Endothelial cell of umbilical vein (primary cell): ENCODE measurements at regions not wholly inside any gene's neighbourhood (a gene's known extent, or its start where the extent isn't known, plus 50 kb on each side); places are given as distances from the start of the nearest gene placed in this dataset.

Source experiments
- BruUV-seq: library from RNA; stranded (reverse); fragments of 400-500 nt; replicated peaks from 2 replicates; lab custom pipeline; 2021; lab: Mats Ljungman, UMichigan
- CTCF ChIA-PET: fragments of 300-600, 350-600 bp; sonication (Branson Sonifier 250); formaldehyde crosslinking; loops from one replicate; lab custom pipeline; 2021; ENCODE audit warnings: antibody characterized with exemption, inconsistent platforms; lab: Charles Lee
- POLR2A ChIA-PET: fragments of 300-600, 350-600 bp; sonication (Branson Sonifier 250); formaldehyde crosslinking; loops from one replicate; lab custom pipeline; 2021; ENCODE audit warnings: antibody characterized with exemption, inconsistent platforms; lab: Charles Lee
- DNase-seq: peaks from one replicate; pipeline ENCODE4 v3.0.0-alpha.2; 2011; ENCODE audit warnings: low read depth, low spot score
- FAIRE-seq: peaks from 2 replicates; lab custom pipeline; 2011; peaks lifted over from hg19 to GRCh38; lab: Jason Lieb, UNC
- H2AFZ ChIP-seq: 2 replicates; pipeline ENCODE4 v1.6.0; 2012; ENCODE audit warnings: low read depth, low read length, control low read depth, inconsistent platforms
- H3K27ac ChIP-seq: 2 replicates; pipeline ENCODE4 v1.5.1; 2011; ENCODE audit warnings: low read depth, mild to moderate bottlenecking, control low read depth, low read length, moderate library complexity; ENCODE audit not compliant: insufficient read depth
- H3K27me3 ChIP-seq, 2 experiments: 2 replicates each; pipeline versions ENCODE4 v1.6.0 to v1.6.1; 2011; ENCODE audit warnings: low read length in 2 of 2, mixed read lengths in 1 of 2; ENCODE audit not compliant: control insufficient read depth in 2 of 2, insufficient read depth in 2 of 2
- H3K36me3 ChIP-seq, 2 experiments: 2 replicates in 1 of 2; 3 replicates in 1 of 2; pipeline ENCODE4 v1.5.1; 2011; ENCODE audit warnings: low read length in 2 of 2, mild to moderate bottlenecking in 1 of 2, moderate library complexity in 1 of 2; ENCODE audit not compliant: control insufficient read depth in 2 of 2, insufficient read depth in 2 of 2; ENCODE audit errors: extremely low read depth in 1 of 2
- H3K4me1 ChIP-seq: 3 replicates; pipeline ENCODE4 v1.5.1; 2011; ENCODE audit warnings: mild to moderate bottlenecking, low read length; ENCODE audit not compliant: control insufficient read depth, insufficient read depth; ENCODE audit errors: extremely low read depth
- H3K4me2 ChIP-seq: 2 replicates; pipeline ENCODE4 v1.6.1; 2011; ENCODE audit warnings: low read length, control low read depth, mixed read lengths; ENCODE audit not compliant: insufficient read depth
- H3K4me3 ChIP-seq, 3 experiments: fragments of 200-600 bp in 1 of 3; sonication (generic), shearing (Covaris generic) in 1 of 3; replicated peaks in 1 of 3; 2 replicates each; pipeline ENCODE4 v1.5.1; 2011 to 2016; ENCODE audit warnings: control low read depth in 3 of 3, low read length in 3 of 3, mild to moderate bottlenecking in 2 of 3, inconsistent platforms in 1 of 3, low read depth in 1 of 3, moderate library complexity in 1 of 3; ENCODE audit not compliant: insufficient read depth in 1 of 3
- H3K79me2 ChIP-seq: 2 replicates; pipeline ENCODE4 v1.6.0; 2012; ENCODE audit warnings: low read length, inconsistent platforms; ENCODE audit not compliant: control insufficient read depth, insufficient read depth
- H3K9ac ChIP-seq: replicated peaks from 2 replicates; pipeline ENCODE3; 2011; ENCODE audit warnings: low read length, control low read depth; ENCODE audit not compliant: insufficient read depth; ENCODE audit errors: extremely low read depth
- H3K9me1 ChIP-seq: replicated peaks from 3 replicates; pipeline ENCODE4 v1.6.0; 2011; ENCODE audit warnings: mild to moderate bottlenecking, low read length; ENCODE audit not compliant: control insufficient read depth, insufficient read depth; ENCODE audit errors: extremely low read depth
- H3K9me3 ChIP-seq: replicated peaks from 2 replicates; pipeline ENCODE4 v1.5.1; 2012; ENCODE audit warnings: low read length, inconsistent platforms; ENCODE audit not compliant: control insufficient read depth, insufficient read depth
- H4K20me1 ChIP-seq: replicated peaks from 2 replicates; pipeline ENCODE3; 2011; ENCODE audit warnings: mild to moderate bottlenecking, low read length; ENCODE audit not compliant: control insufficient read depth, insufficient read depth; ENCODE audit errors: extremely low read depth
- CTCF ChIP-seq, 2 donors: IDR thresholded peaks; 1 replicate in 1 of 2; 2 replicates in 1 of 2; pipeline ENCODE4 v1.5.1; 2011; ENCODE audit warnings: low read length in 2 of 2, mild to moderate bottlenecking in 2 of 2, moderate library complexity in 2 of 2, control low read depth in 1 of 2, inconsistent platforms in 1 of 2, low read depth in 1 of 2; ENCODE audit not compliant: insufficient read depth in 1 of 2; ENCODE audit errors: extremely low read depth in 1 of 2
- EZH2 ChIP-seq: IDR thresholded peaks from 2 replicates; pipeline ENCODE4 v1.6.1; 2012; ENCODE audit warnings: borderline replicate concordance, low read depth, mild to moderate bottlenecking, moderate library complexity, low read length, inconsistent platforms; ENCODE audit not compliant: severe bottlenecking
- FOS ChIP-seq: IDR thresholded peaks from 2 replicates; pipeline ENCODE4 v1.6.1; 2011; ENCODE audit warnings: mild to moderate bottlenecking, low read length, moderate library complexity, borderline replicate concordance; ENCODE audit not compliant: insufficient read depth
- GATA2 ChIP-seq: IDR thresholded peaks from 2 replicates; pipeline ENCODE4 v1.7.0; 2011; ENCODE audit warnings: low read depth, mild to moderate bottlenecking, moderate library complexity, mixed read lengths, low read length; ENCODE audit not compliant: insufficient read length, insufficient read depth
- JUN ChIP-seq: IDR thresholded peaks from 2 replicates; pipeline ENCODE4 v1.6.1; 2011; ENCODE audit warnings: borderline replicate concordance, low read depth; ENCODE audit not compliant: insufficient read length, insufficient read depth
- MAX ChIP-seq: IDR thresholded peaks from 2 replicates; pipeline ENCODE4 v1.6.1; 2011; ENCODE audit not compliant: insufficient read depth, insufficient read length
- MYC ChIP-seq: IDR thresholded peaks from one replicate; pipeline ENCODE4 v1.6.1; 2011; ENCODE audit warnings: mild to moderate bottlenecking, low read depth, low read length
- POLR2A ChIP-seq: IDR thresholded peaks from 2 replicates; pipeline ENCODE4 v1.6.1; 2012; ENCODE audit warnings: low read depth, mild to moderate bottlenecking, control low read depth, low read length
- POLR2AphosphoS5 ChIP-seq: IDR thresholded peaks from 2 replicates; pipeline ENCODE4 v1.6.1; 2012; ENCODE audit warnings: low read depth, mild to moderate bottlenecking, control low read depth, low read length, moderate library complexity; ENCODE audit not compliant: insufficient read depth
- dilution Hi-C: fragments of 300-500 bp; cut with MboI; formaldehyde crosslinking; loops from one replicate; pipeline ENCODE4 v1.15.0; 2019; ENCODE audit warnings: low sequenced_read_pairs; ENCODE audit not compliant: extremely low pct_ligation_motif_present
- intact Hi-C: fragments of 100-400 bp; cut with micrococcal nuclease; formaldehyde crosslinking; loops from one replicate; pipeline ENCODE4 v1.10.0; 2022

GRCh38 chr2:7262727-7263126 lies 345.5 kb downstream of the RNF144A start:
- Histone ChIP-seq H3K27me3 (no peaks in the 10 kb centered on the region), H3K79me2 (no peaks in the 10 kb centered on the region), H2AFZ (no peak overlapping the region), H3K9me3 (peaks cover 8% of the 10 kb centered on the region), H3K4me2 (no peak overlapping the region), H3K9me1 (no peaks in the 10 kb centered on the region), H3K4me1 (no peaks in the 10 kb centered on the region), H3K9ac (no peak overlapping the region), H3K36me3 (no peaks in the 10 kb centered on the region), H4K20me1 (no peaks in the 10 kb centered on the region), H3K4me3 (no peak overlapping the region), H3K27ac (no peak overlapping the region)
- DNase-seq (no peak), FAIRE-seq (no peak)
- dilution Hi-C loops (no loop called here), intact Hi-C loops (no loop called here)
- BruUV-seq = no TSS peak
- POLR2A ChIA-PET = no interaction called here
- CTCF ChIA-PET = no interaction called here
- no peak for TF ChIP-seq GATA2
- TF ChIP-seq CTCF (IDR thresholded peaks at IDR 0.05; ENCODE audit: extremely low read depth in 1 of 2, insufficient read depth in 1 of 2, low read depth in 1 of 2, low read length in 2 of 2) = no peak
- TF ChIP-seq POLR2AphosphoS5 = no peak
- TF ChIP-seq MAX = no peak
- no peak for TF ChIP-seq JUN
- no peak for TF ChIP-seq MYC
- no peak for TF ChIP-seq POLR2A
- TF ChIP-seq EZH2 = no peak
- no peak for TF ChIP-seq FOS
